Sigmoid colon (tissue), 4 donors: ENCODE measurements at regions not wholly inside any gene's neighbourhood (a gene's known extent, or its start where the extent isn't known, plus 50 kb on each side); places are given as distances from the start of the nearest gene placed in this dataset.

Source experiments
- EP300 ChIP-seq, 4 donors: sonication (generic); formaldehyde crosslinking; IDR thresholded peaks; one replicate each; pipeline ENCODE4 v1.6.1; 2017; ENCODE audit warnings: antibody characterized with exemption in 4 of 4
- POLR2A ChIP-seq, 2 donors: fragments of 450-650 bp; IDR thresholded peaks; one replicate each; pipeline ENCODE4 v1.6.1; 2016; ENCODE audit warnings: antibody characterized with exemption in 2 of 2, mild to moderate bottlenecking in 2 of 2, moderate library complexity in 2 of 2
- TF ChIP-seq, protein P1 (sequence below), 4 experiments: fragments of 450-650 bp in 3 of 4; fragments of 200-600 bp in 1 of 4; IDR thresholded peaks; one replicate each; pipeline ENCODE4 v1.5.1; 2016 to 2019; ENCODE audit warnings: antibody characterized with exemption in 4 of 4, mild to moderate bottlenecking in 3 of 4, moderate library complexity in 2 of 4

GRCh38 chr2:220767591-220768255, 804.4 kb downstream of the EPHA4 start:
- TF ChIP-seq, protein P1, sequence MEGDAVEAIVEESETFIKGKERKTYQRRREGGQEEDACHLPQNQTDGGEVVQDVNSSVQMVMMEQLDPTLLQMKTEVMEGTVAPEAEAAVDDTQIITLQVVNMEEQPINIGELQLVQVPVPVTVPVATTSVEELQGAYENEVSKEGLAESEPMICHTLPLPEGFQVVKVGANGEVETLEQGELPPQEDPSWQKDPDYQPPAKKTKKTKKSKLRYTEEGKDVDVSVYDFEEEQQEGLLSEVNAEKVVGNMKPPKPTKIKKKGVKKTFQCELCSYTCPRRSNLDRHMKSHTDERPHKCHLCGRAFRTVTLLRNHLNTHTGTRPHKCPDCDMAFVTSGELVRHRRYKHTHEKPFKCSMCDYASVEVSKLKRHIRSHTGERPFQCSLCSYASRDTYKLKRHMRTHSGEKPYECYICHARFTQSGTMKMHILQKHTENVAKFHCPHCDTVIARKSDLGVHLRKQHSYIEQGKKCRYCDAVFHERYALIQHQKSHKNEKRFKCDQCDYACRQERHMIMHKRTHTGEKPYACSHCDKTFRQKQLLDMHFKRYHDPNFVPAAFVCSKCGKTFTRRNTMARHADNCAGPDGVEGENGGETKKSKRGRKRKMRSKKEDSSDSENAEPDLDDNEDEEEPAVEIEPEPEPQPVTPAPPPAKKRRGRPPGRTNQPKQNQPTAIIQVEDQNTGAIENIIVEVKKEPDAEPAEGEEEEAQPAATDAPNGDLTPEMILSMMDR (IDR thresholded peaks at IDR 0.05), result no peak
- TF ChIP-seq POLR2A (IDR thresholded peaks at IDR 0.05) (no peak), EP300 (IDR thresholded peaks at IDR 0.05) (no peak)
